HEK293 (cell line): ENCODE measurements at regions not wholly inside any gene's neighbourhood (a gene's known extent, or its start where the extent isn't known, plus 50 kb on each side); places are given as distances from the start of the nearest gene placed in this dataset.

ENCODE experiments used
- CTCF ChIA-PET: fragments of 350-600 bp; formaldehyde crosslinking; extraction: SDS; loops from one replicate; lab custom pipeline; 2021; ENCODE audit warnings: antibody characterized with exemption; lab: Yijun Ruan, JAX
- POLR2A ChIA-PET: fragments of 300-600 bp; formaldehyde crosslinking; extraction: SDS; loops from one replicate; lab custom pipeline; 2020; ENCODE audit warnings: antibody characterized with exemption, inconsistent platforms; lab: Yijun Ruan, JAX
- H3K27ac ChIP-seq: fragments of 200-500 bp; sonication (Bioruptor generic); 2 replicates; pipeline ENCODE4 v1.5.1; 2014; ENCODE audit warnings: low read depth, low read length, control low read depth, inconsistent platforms; ENCODE audit errors: extremely low read depth
- H3K36me3 ChIP-seq, 2 experiments: fragments of 200-500 bp in 1 of 2; sonication (Bioruptor generic) in 1 of 2; 1 replicate in 1 of 2; 2 replicates in 1 of 2; pipeline ENCODE4 v1.5.1; 2014 to 2017; ENCODE audit warnings: inconsistent platforms in 2 of 2, low read length in 2 of 2; ENCODE audit not compliant: control insufficient read depth in 2 of 2, insufficient read depth in 1 of 2
- H3K4me1 ChIP-seq: fragments of 200-500 bp; sonication (Bioruptor generic); 2 replicates; pipeline ENCODE4 v1.5.1; 2014; ENCODE audit warnings: mild to moderate bottlenecking, low read length, inconsistent platforms; ENCODE audit not compliant: control insufficient read depth, insufficient read depth
- H3K4me3 ChIP-seq: 2 replicates; pipeline ENCODE4 v1.5.1; 2011; ENCODE audit warnings: low read depth, mild to moderate bottlenecking, control low read depth, low read length, moderate library complexity
- H3K9me3 ChIP-seq: fragments of 200-500 bp; sonication (Bioruptor generic); 2 replicates; pipeline ENCODE4 v1.5.1; 2014; ENCODE audit warnings: low read depth, low read length, inconsistent platforms; ENCODE audit not compliant: control insufficient read depth, insufficient read depth
- FEZF1 ChIP-seq: fragments of 450-650 bp; formaldehyde crosslinking; IDR thresholded peaks from 2 replicates; pipeline ENCODE4 v1.5.1; 2016; ENCODE audit warnings: missing biosample characterization, missing genetic modification characterization
- GLIS2 ChIP-seq: fragments of 450-650 bp; formaldehyde crosslinking; IDR thresholded peaks from 2 replicates; pipeline ENCODE4 v1.5.1; 2016; ENCODE audit warnings: missing biosample characterization, missing genetic modification characterization
- HOXD13 ChIP-seq: sonication (generic); formaldehyde crosslinking; IDR thresholded peaks from 2 replicates; pipeline ENCODE4 v1.8.0; 2022; ENCODE audit warnings: missing genetic modification reagents, borderline replicate concordance
- IKZF3 ChIP-seq: fragments of 450-650 bp; IDR thresholded peaks from 2 replicates; pipeline ENCODE4 v1.5.0; 2018; ENCODE audit warnings: missing biosample characterization, mild to moderate bottlenecking, missing genetic modification characterization, moderate library complexity
- PBX3 ChIP-seq: sonication (generic); formaldehyde crosslinking; IDR thresholded peaks from 2 replicates; pipeline ENCODE4 v1.8.1; 2022; ENCODE audit warnings: mild to moderate bottlenecking, moderate library complexity, missing genetic modification reagents
- ZBTB21 ChIP-seq: fragments of 450-650 bp; formaldehyde crosslinking; IDR thresholded peaks from 2 replicates; pipeline ENCODE4 v1.5.1; 2017; ENCODE audit warnings: missing biosample characterization, missing genetic modification characterization
- ZIC2 ChIP-seq: fragments of 450-650 bp; formaldehyde crosslinking; IDR thresholded peaks from 2 replicates; pipeline ENCODE4 v1.5.1; 2016; ENCODE audit warnings: missing biosample characterization, missing genetic modification characterization
- ZNF10 ChIP-seq: fragments of 450-650 bp; formaldehyde crosslinking; IDR thresholded peaks from 2 replicates; pipeline ENCODE4 v1.5.1; 2017; ENCODE audit warnings: missing biosample characterization, missing genetic modification characterization
- ZNF157 ChIP-seq: fragments of 450-650 bp; formaldehyde crosslinking; IDR thresholded peaks from 2 replicates; pipeline ENCODE4 v1.5.1; 2016; ENCODE audit warnings: missing biosample characterization, missing genetic modification characterization
- ZNF19 ChIP-seq: fragments of 450-650 bp; formaldehyde crosslinking; IDR thresholded peaks from 2 replicates; pipeline ENCODE4; 2016; ENCODE audit warnings: missing biosample characterization, missing genetic modification characterization, low read depth
- ZNF214 ChIP-seq: fragments of 450-650 bp; formaldehyde crosslinking; IDR thresholded peaks from 2 replicates; pipeline ENCODE4 v1.5.1; 2017; ENCODE audit warnings: missing biosample characterization, mild to moderate bottlenecking, missing genetic modification characterization, borderline replicate concordance
- ZNF23 ChIP-seq: fragments of 450-650 bp; formaldehyde crosslinking; IDR thresholded peaks from 2 replicates; pipeline ENCODE4 v1.5.1; 2016; ENCODE audit warnings: missing biosample characterization, missing genetic modification characterization, borderline replicate concordance
- ZNF26 ChIP-seq: fragments of 450-650 bp; formaldehyde crosslinking; IDR thresholded peaks from 2 replicates; pipeline ENCODE4 v1.5.1; 2016; ENCODE audit warnings: missing biosample characterization, missing genetic modification characterization
- ZNF341 ChIP-seq: fragments of 450-650 bp; formaldehyde crosslinking; IDR thresholded peaks from 2 replicates; pipeline ENCODE4; 2016; ENCODE audit warnings: low read depth, missing biosample characterization, missing genetic modification characterization
- ZNF354C ChIP-seq: fragments of 450-650 bp; formaldehyde crosslinking; IDR thresholded peaks from 2 replicates; pipeline ENCODE4 v1.5.1; 2016; ENCODE audit warnings: missing biosample characterization, missing genetic modification characterization, low read depth, borderline replicate concordance
- ZNF785 ChIP-seq: fragments of 450-650 bp; formaldehyde crosslinking; IDR thresholded peaks from 2 replicates; pipeline ENCODE4 v1.5.1; 2016; ENCODE audit warnings: missing biosample characterization, missing genetic modification characterization
- ZXDB ChIP-seq: fragments of 450-650 bp; formaldehyde crosslinking; IDR thresholded peaks from 2 replicates; pipeline ENCODE4 v1.5.1; 2016; ENCODE audit warnings: missing biosample characterization, missing genetic modification characterization
- TF ChIP-seq, protein P1 (sequence below): fragments of 450-650 bp; formaldehyde crosslinking; IDR thresholded peaks from 2 replicates; pipeline ENCODE4 v1.5.1; 2017; ENCODE audit warnings: missing biosample characterization, mild to moderate bottlenecking, missing genetic modification characterization, moderate library complexity
- TF ChIP-seq, protein P2 (sequence below): fragments of 450-650 bp; formaldehyde crosslinking; IDR thresholded peaks from 2 replicates; pipeline ENCODE4 v1.5.1; 2016; ENCODE audit warnings: missing biosample characterization, missing genetic modification characterization
- TF ChIP-seq, protein P3 (sequence below): fragments of 450-650 bp; formaldehyde crosslinking; IDR thresholded peaks from 2 replicates; pipeline ENCODE4; 2016; ENCODE audit warnings: missing biosample characterization, missing genetic modification characterization

DNA sequence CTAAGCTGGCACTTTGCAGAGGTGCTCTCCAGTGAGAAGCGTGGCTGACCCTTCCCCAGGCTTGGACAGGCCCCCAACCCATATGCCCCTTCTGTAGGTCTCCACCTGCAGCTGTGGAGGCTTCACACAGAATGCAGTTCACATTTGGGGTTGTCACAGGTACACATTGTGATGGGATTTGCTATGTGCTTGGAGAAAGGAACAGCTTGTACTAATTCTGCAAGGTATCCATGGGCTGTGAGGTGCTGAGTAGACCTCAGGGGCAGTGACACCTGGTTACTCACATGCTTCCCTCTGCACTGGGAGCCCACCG is 188.9 kb downstream of the CXCL12 start (continued):
- TF ChIP-seq ZNF23 (tag by site-specific recombination): no peak
- TF ChIP-seq IKZF3 (tag by site-specific recombination): no peak
- TF ChIP-seq ZNF26 (tag by site-specific recombination): no peak
- TF ChIP-seq HOXD13 (CRISPR knock-in tag): no peak
- no peak for TF ChIP-seq ZNF10 (tag by site-specific recombination)

GRCh38 chr10:44195112-44196007 is 189.5 kb downstream of the CXCL12 start:
- no peak overlapping the region; the same call in 1 of the 2 replicates for H3K27ac ChIP-seq
- no peaks in the 10 kb centered on the region for H3K9me3 ChIP-seq
- TF ChIP-seq ZIC2 (tag by site-specific recombination) (peak; percentile 42; the same call in 1 of the 2 replicates), FEZF1 (tag by site-specific recombination) (peak; percentile 87), ZNF341 (no peak), GLIS2 (tag by site-specific recombination) (no peak), ZNF785 (tag by site-specific recombination) (no peak)
- TF ChIP-seq, protein P1, sequence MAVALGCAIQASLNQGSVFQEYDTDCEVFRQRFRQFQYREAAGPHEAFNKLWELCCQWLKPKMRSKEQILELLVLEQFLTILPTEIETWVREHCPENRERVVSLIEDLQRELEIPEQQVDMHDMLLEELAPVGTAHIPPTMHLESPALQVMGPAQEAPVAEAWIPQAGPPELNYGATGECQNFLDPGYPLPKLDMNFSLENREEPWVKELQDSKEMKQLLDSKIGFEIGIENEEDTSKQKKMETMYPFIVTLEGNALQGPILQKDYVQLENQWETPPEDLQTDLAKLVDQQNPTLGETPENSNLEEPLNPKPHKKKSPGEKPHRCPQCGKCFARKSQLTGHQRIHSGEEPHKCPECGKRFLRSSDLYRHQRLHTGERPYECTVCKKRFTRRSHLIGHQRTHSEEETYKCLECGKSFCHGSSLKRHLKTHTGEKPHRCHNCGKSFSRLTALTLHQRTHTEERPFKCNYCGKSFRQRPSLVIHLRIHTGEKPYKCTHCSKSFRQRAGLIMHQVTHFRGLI (tag by site-specific recombination): no peak
- TF ChIP-seq, all 188 proteins: peak for 2
- Histone ChIP-seq H3K4me1 (peaks cover 11% of the 10 kb centered on the region), H3K4me3 (no peak overlapping the region), H3K36me3 (no peaks in the 10 kb centered on the region)
- ChIA-PET POLR2A (no interaction called here), CTCF (no interaction called here)

DNA sequence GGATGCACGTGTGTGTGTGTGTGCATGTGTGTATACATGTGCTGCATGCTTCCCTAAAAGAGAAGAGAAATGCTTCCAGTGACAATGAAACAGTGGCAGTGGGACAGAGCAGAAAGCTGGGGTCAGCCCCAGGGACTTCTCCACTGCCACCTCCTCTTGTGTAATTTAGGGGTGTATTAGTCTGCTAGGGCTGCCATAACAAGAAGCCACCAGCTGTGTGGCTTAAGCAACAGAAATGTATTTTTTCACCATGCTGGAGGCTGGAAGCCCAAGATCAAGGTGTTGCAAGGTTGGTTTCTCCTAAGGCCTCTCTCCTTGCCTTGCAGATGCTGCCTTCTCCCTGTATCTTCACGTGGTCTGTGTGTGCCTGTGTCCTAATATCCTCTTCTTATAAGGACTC is 190.5 kb downstream of the CXCL12 start:
- Histone ChIP-seq H3K4me1 (peaks cover 11% of the 10 kb centered on the region), H3K27ac (no peak overlapping the region), H3K4me3 (no peak overlapping the region)
- TF ChIP-seq ZNF785 (tag by site-specific recombination) (no peak), ZNF19 (no peak), ZBTB21 (no peak), ZNF157 (no peak), ZNF214 (no peak), ZXDB (tag by site-specific recombination) (no peak), ZNF354C (tag by site-specific recombination) (no peak), PBX3 (CRISPR knock-in tag) (no peak)
- TF ChIP-seq, protein P2, sequence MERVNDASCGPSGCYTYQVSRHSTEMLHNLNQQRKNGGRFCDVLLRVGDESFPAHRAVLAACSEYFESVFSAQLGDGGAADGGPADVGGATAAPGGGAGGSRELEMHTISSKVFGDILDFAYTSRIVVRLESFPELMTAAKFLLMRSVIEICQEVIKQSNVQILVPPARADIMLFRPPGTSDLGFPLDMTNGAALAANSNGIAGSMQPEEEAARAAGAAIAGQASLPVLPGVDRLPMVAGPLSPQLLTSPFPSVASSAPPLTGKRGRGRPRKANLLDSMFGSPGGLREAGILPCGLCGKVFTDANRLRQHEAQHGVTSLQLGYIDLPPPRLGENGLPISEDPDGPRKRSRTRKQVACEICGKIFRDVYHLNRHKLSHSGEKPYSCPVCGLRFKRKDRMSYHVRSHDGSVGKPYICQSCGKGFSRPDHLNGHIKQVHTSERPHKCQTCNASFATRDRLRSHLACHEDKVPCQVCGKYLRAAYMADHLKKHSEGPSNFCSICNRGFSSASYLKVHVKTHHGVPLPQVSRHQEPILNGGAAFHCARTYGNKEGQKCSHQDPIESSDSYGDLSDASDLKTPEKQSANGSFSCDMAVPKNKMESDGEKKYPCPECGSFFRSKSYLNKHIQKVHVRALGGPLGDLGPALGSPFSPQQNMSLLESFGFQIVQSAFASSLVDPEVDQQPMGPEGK (tag by site-specific recombination): no peak
- TF ChIP-seq, protein P3, sequence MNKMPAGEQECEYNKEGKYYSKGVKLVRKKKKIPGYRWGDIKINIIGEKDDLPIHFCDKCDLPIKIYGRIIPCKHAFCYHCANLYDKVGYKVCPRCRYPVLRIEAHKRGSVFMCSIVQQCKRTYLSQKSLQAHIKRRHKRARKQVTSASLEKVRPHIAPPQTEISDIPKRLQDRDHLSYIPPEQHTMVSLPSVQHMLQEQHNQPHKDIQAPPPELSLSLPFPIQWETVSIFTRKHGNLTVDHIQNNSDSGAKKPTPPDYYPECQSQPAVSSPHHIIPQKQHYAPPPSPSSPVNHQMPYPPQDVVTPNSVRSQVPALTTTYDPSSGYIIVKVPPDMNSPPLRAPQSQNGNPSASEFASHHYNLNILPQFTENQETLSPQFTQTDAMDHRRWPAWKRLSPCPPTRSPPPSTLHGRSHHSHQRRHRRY (tag by site-specific recombination): no peak
- TF ChIP-seq, all 188 proteins: peak for 0
- POLR2A ChIA-PET: no interaction called here
- CTCF ChIA-PET: interaction anchor here (0.6 kb wide), 1 partner anchor 54 kb away, joined by 3 read pairs; no protein-coding TSS in a partner anchor
- H3K9me3 ChIP-seq: no peaks in the 10 kb centered on the region
- H3K36me3 ChIP-seq: no peaks in the 10 kb centered on the region
